IgD-negative memory B cell (primary cell): ENCODE measurements at regions not wholly inside any gene's neighbourhood (a gene's known extent, or its start where the extent isn't known, plus 50 kb on each side); places are given as distances from the start of the nearest gene placed in this dataset.
A peak's percentile ranks its signal among the peaks of the same experiment; 100 is the strongest.
"Not testable (repeated sequence)": the region's sequence is repeated elsewhere in the genome, so short reads cannot be mapped to it uniquely, and the experiment has no call there.

Experiments used
- H3K27ac Mint-ChIP-seq, 3 donors: one replicate each; pipeline ENCODE4 v1.8.0; 2020 to 2022; ENCODE audit warnings: mild to moderate bottlenecking in 3 of 3, mixed read lengths in 3 of 3, moderate library complexity in 1 of 3
- H3K27me3 Mint-ChIP-seq: one replicate; pipeline ENCODE4 v1.8.0; 2021; ENCODE audit warnings: mixed read lengths
- H3K36me3 Mint-ChIP-seq: one replicate; pipeline ENCODE4 v1.8.0; 2020; ENCODE audit warnings: mild to moderate bottlenecking, mixed read lengths
- H3K4me1 Mint-ChIP-seq, 3 donors: one replicate each; pipeline ENCODE4 v1.8.0; 2020 to 2022; ENCODE audit warnings: mixed read lengths in 3 of 3, mild to moderate bottlenecking in 1 of 3
- H3K4me3 Mint-ChIP-seq, 4 donors: one replicate each; pipeline ENCODE4 v1.8.0; 2020 to 2022; ENCODE audit warnings: mild to moderate bottlenecking in 4 of 4, mixed read lengths in 4 of 4, moderate library complexity in 3 of 4
- H3K9me3 Mint-ChIP-seq, 3 donors: one replicate each; pipeline ENCODE4 v1.8.0; 2020 to 2021; ENCODE audit warnings: mixed read lengths in 3 of 3, mild to moderate bottlenecking in 1 of 3

- no peaks in the 10 kb centered on the region for H3K36me3 Mint-ChIP-seq
- H3K4me1 Mint-ChIP-seq = no peaks in the 10 kb centered on the region
- H3K4me3 Mint-ChIP-seq = no peak overlapping the region
- no peaks in the 10 kb centered on the region for H3K27me3 Mint-ChIP-seq
- no peak overlapping the region for H3K27ac Mint-ChIP-seq
- H3K9me3 Mint-ChIP-seq = peaks cover 0 to 5% (median 4%) of the 10 kb centered on the region in 3 donors
Observed at GRCh38 chr7:13702251-13702650, 287.2 kb downstream of the ETV1 start.

- H3K9me3 Mint-ChIP-seq = no peaks in the 10 kb centered on the region
- no peaks in the 10 kb centered on the region for H3K27me3 Mint-ChIP-seq
- H3K27ac Mint-ChIP-seq = no peak overlapping the region
- H3K4me3 Mint-ChIP-seq = no peak overlapping the region
- H3K4me1 Mint-ChIP-seq = no peaks in the 10 kb centered on the region
- H3K36me3 Mint-ChIP-seq = no peaks in the 10 kb centered on the region
Observed at GRCh38 chr7:13708670-13709069, 280.8 kb downstream of the ETV1 start.

GRCh38 chr7:13713092-13713491, 276.4 kb downstream of the ETV1 start:
- Mint-ChIP-seq H3K36me3 (no peaks in the 10 kb centered on the region), H3K27me3 (no peaks in the 10 kb centered on the region), H3K4me1 (no peaks in the 10 kb centered on the region), H3K9me3 (peaks cover 0 to 4% (median 4%) of the 10 kb centered on the region in 3 donors), H3K4me3 (no peak overlapping the region), H3K27ac (no peak overlapping the region)

- Mint-ChIP-seq H3K27ac (no peak overlapping the region), H3K4me3 (no peak overlapping the region), H3K27me3 (no peaks in the 10 kb centered on the region), H3K9me3 (peaks cover 0 to 4% (median 4%) of the 10 kb centered on the region in 3 donors), H3K36me3 (no peaks in the 10 kb centered on the region), H3K4me1 (no peaks in the 10 kb centered on the region)
Observed at GRCh38 chr7:13715534-13715933, 273.9 kb downstream of the ETV1 start.

GRCh38 chr7:13717031-13717430, 272.4 kb downstream of the ETV1 start:
- Mint-ChIP-seq H3K4me1 (no peaks in the 10 kb centered on the region), H3K9me3 (peaks cover 0 to 4% (median 4%) of the 10 kb centered on the region in 3 donors), H3K27ac (no peak overlapping the region), H3K27me3 (no peaks in the 10 kb centered on the region), H3K36me3 (no peaks in the 10 kb centered on the region), H3K4me3 (no peak overlapping the region)

GRCh38 chr7:13724191-13724976, 265.1 kb downstream of the ETV1 start:
- Mint-ChIP-seq H3K27ac (no peak overlapping the region), H3K4me3 (no peak overlapping the region), H3K27me3 (no peaks in the 10 kb centered on the region), H3K9me3 (peaks cover 0 to 4% (median 0%) of the 10 kb centered on the region in 3 donors), H3K36me3 (no peaks in the 10 kb centered on the region), H3K4me1 (no peaks in the 10 kb centered on the region)

- H3K9me3 Mint-ChIP-seq = peaks cover 0 to 4% (median 0%) of the 10 kb centered on the region in 3 donors
- no peaks in the 10 kb centered on the region for H3K27me3 Mint-ChIP-seq
- H3K36me3 Mint-ChIP-seq = no peaks in the 10 kb centered on the region
- H3K27ac Mint-ChIP-seq = no peak overlapping the region
- no peak overlapping the region for H3K4me3 Mint-ChIP-seq
- no peaks in the 10 kb centered on the region for H3K4me1 Mint-ChIP-seq
Observed at GRCh38 chr7:13724977-13725566, 264.4 kb downstream of the ETV1 start.

GRCh38 chr7:13725591-13725990, 263.9 kb downstream of the ETV1 start:
- Mint-ChIP-seq H3K9me3 (peaks cover 0 to 4% (median 0%) of the 10 kb centered on the region in 3 donors), H3K27ac (no peak overlapping the region), H3K4me1 (no peaks in the 10 kb centered on the region), H3K36me3 (no peaks in the 10 kb centered on the region), H3K4me3 (no peak overlapping the region), H3K27me3 (no peaks in the 10 kb centered on the region)

GRCh38 chr7:13727279-13727678, 262.2 kb downstream of the ETV1 start:
- Mint-ChIP-seq H3K4me1 (no peaks in the 10 kb centered on the region), H3K27me3 (no peaks in the 10 kb centered on the region), H3K4me3 (no peak overlapping the region), H3K36me3 (no peaks in the 10 kb centered on the region), H3K27ac (peak overlapping the region in 1 of 3 donors; percentile 33), H3K9me3 (peaks cover 0 to 4% (median 1%) of the 10 kb centered on the region in 3 donors)

- Mint-ChIP-seq H3K4me1 (no peaks in the 10 kb centered on the region), H3K36me3 (no peaks in the 10 kb centered on the region), H3K27me3 (no peaks in the 10 kb centered on the region), H3K4me3 (no peak overlapping the region), H3K27ac (no peak overlapping the region), H3K9me3 (peaks cover 0 to 4% (median 1%) of the 10 kb centered on the region in 3 donors)
Observed at GRCh38 chr7:13727751-13728150, 261.7 kb downstream of the ETV1 start.

GRCh38 chr7:13728430-13728829, 261.0 kb downstream of the ETV1 start:
- not testable (repeated sequence) for H3K4me3 Mint-ChIP-seq, H3K36me3 Mint-ChIP-seq, H3K4me1 Mint-ChIP-seq, H3K27me3 Mint-ChIP-seq, H3K9me3 Mint-ChIP-seq, H3K27ac Mint-ChIP-seq

GRCh38 chr7:13731643-13732042, 257.8 kb downstream of the ETV1 start:
- Mint-ChIP-seq H3K27ac (no peak overlapping the region), H3K4me1 (no peaks in the 10 kb centered on the region), H3K4me3 (no peak overlapping the region), H3K9me3 (peaks cover 0 to 4% (median 3%) of the 10 kb centered on the region in 3 donors), H3K27me3 (no peaks in the 10 kb centered on the region), H3K36me3 (no peaks in the 10 kb centered on the region)

GRCh38 chr7:13737563-13737962, 251.9 kb downstream of the ETV1 start:
- Mint-ChIP-seq H3K27ac (no peak overlapping the region), H3K4me1 (no peaks in the 10 kb centered on the region), H3K36me3 (no peaks in the 10 kb centered on the region), H3K9me3 (peaks cover 0 to 4% (median 0%) of the 10 kb centered on the region in 3 donors), H3K4me3 (no peak overlapping the region), H3K27me3 (no peaks in the 10 kb centered on the region)

GRCh38 chr7:13742126-13742525, 247.3 kb downstream of the ETV1 start:
- Mint-ChIP-seq H3K4me1 (no peaks in the 10 kb centered on the region), H3K27ac (peak overlapping the region in 1 of 3 donors; percentile 21), H3K4me3 (no peak overlapping the region), H3K36me3 (no peaks in the 10 kb centered on the region), H3K9me3 (peaks cover 0 to 2% (median 0%) of the 10 kb centered on the region in 3 donors), H3K27me3 (peaks cover 2% of the 10 kb centered on the region)

GRCh38 chr7:13742811-13743210, 246.7 kb downstream of the ETV1 start:
- no peak overlapping the region for H3K4me3 Mint-ChIP-seq
- H3K36me3 Mint-ChIP-seq = no peaks in the 10 kb centered on the region
- peak overlapping the region in 1 of 3 donors; percentile 21 for H3K27ac Mint-ChIP-seq
- no peaks in the 10 kb centered on the region for H3K4me1 Mint-ChIP-seq
- H3K9me3 Mint-ChIP-seq = peaks cover 0 to 2% (median 0%) of the 10 kb centered on the region in 3 donors
- peaks cover 2% of the 10 kb centered on the region for H3K27me3 Mint-ChIP-seq

- H3K27me3 Mint-ChIP-seq = peaks cover 2% of the 10 kb centered on the region
- H3K36me3 Mint-ChIP-seq = no peaks in the 10 kb centered on the region
- peaks cover 0 to 2% (median 0%) of the 10 kb centered on the region in 3 donors for H3K9me3 Mint-ChIP-seq
- H3K27ac Mint-ChIP-seq = no peak overlapping the region
- no peak overlapping the region for H3K4me3 Mint-ChIP-seq
- H3K4me1 Mint-ChIP-seq = no peaks in the 10 kb centered on the region
Observed at GRCh38 chr7:13743226-13743625, 246.2 kb downstream of the ETV1 start.
